NCI-H69 (cell line): ENCODE measurements at regions not wholly inside any gene's neighbourhood (a gene's known extent, or its start where the extent isn't known, plus 50 kb on each side); places are given as distances from the start of the nearest gene placed in this dataset.
A peak's percentile ranks its signal among the peaks of the same experiment; 100 is the strongest.

ENCODE experiments used
- DNase-seq: peaks from one replicate; lab custom pipeline; 2025; lab: John Stamatoyannopoulos, UW

DNA sequence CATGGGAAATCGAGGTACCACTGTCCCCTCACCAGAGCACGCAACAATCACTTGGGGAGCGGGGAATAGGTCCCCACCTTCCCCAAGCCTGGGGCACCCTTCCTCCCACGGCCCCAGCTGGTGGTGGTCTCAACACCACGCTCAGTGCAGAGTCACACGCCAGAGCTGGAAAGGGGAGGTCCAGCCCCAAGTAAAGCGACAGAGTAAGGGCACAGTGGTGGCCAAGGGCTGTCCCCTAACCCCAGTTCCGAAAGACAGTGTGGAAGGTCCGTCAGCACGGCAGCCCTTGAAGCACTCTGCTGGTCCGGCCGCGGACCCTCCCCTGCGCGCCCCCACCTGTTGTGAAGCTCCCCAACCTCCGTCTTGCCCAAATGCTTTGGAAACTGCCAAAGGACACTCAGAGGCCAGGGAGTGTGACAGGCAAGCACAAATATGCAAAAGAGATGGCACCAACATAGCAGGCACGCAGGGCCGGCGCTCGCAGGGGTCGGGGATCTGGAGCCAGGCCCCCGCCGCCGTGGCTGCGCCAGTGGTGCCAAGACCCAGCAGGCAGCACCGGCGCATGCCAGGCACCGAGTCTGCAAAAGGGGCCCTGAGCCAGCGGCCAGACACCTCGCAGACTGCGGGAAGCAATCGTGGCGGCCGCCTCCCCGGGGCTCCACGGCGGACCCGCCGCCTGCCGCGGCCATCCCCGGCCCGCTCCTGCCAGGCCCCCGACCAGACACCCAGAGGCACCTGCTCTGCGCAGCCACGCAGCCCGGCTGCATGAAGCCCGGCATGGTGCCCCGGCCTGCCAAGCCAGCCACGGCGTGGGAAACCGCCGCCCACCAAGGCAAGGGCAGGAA, 51.6 kb upstream of the SRRM3 start:
- peak; percentile 73 for DNase-seq
